ENCODE measurements at regions not wholly inside any gene's neighbourhood (a gene's known extent, or its start where the extent isn't known, plus 50 kb on each side); places are given as distances from the start of the nearest gene placed in this dataset.

GRCh38 chr5:173501271-173501670, 115.2 kb downstream of the BOD1 start:
- TF ChIP-seq CTCF (IDR thresholded peaks at IDR 0.05; ENCODE audit: partially characterized antibody, unreplicated experiment): no peak
- H3K4me1 Mint-ChIP-seq (ENCODE audit: low read depth, unreplicated experiment): peaks cover 10% of the 10 kb centered on the region

GRCh38 chr5:173500213-173500560, 116.3 kb downstream of the BOD1 start:
- H3K27ac Mint-ChIP-seq (ENCODE audit: unreplicated experiment): no peak overlapping the region
- peaks cover 15% of the 10 kb centered on the region for H3K4me1 Mint-ChIP-seq (ENCODE audit: low read depth, unreplicated experiment)
- H3K27me3 Mint-ChIP-seq (ENCODE audit: unreplicated experiment): no peaks in the 10 kb centered on the region
- no peak for TF ChIP-seq CTCF (IDR thresholded peaks at IDR 0.05; ENCODE audit: partially characterized antibody, unreplicated experiment)
- no peak overlapping the region for H3K4me3 Mint-ChIP-seq (ENCODE audit: unreplicated experiment)
- DNase-seq: no peak
- H3K9me3 Mint-ChIP-seq (ENCODE audit: unreplicated experiment): peaks cover 3% of the 10 kb centered on the region
- no peaks in the 10 kb centered on the region for H3K36me3 Mint-ChIP-seq (ENCODE audit: unreplicated experiment)

More at GRCh38 chr5:173501271-173501670, 115.2 kb downstream of the BOD1 start:
- no peaks in the 10 kb centered on the region for H3K27me3 Mint-ChIP-seq (ENCODE audit: unreplicated experiment)
- DNase-seq: no peak
- H3K4me3 Mint-ChIP-seq (ENCODE audit: unreplicated experiment): no peak overlapping the region
- peaks cover 3% of the 10 kb centered on the region for H3K9me3 Mint-ChIP-seq (ENCODE audit: unreplicated experiment)
- no peaks in the 10 kb centered on the region for H3K36me3 Mint-ChIP-seq (ENCODE audit: unreplicated experiment)
- no peak overlapping the region for H3K27ac Mint-ChIP-seq (ENCODE audit: unreplicated experiment)

GRCh38 chr5:173499471-173500212, 116.8 kb downstream of the BOD1 start:
- Mint-ChIP-seq H3K4me3 (ENCODE audit: unreplicated experiment) (no peak overlapping the region), H3K27ac (ENCODE audit: unreplicated experiment) (no peak overlapping the region), H3K4me1 (ENCODE audit: low read depth, unreplicated experiment) (peaks cover 15% of the 10 kb centered on the region), H3K27me3 (ENCODE audit: unreplicated experiment) (no peaks in the 10 kb centered on the region), H3K9me3 (ENCODE audit: unreplicated experiment) (peaks cover 3% of the 10 kb centered on the region), H3K36me3 (ENCODE audit: unreplicated experiment) (no peaks in the 10 kb centered on the region)
- no peak for DNase-seq
- no peak for TF ChIP-seq CTCF (IDR thresholded peaks at IDR 0.05; ENCODE audit: partially characterized antibody, unreplicated experiment)

GRCh38 chr5:173498739-173499470, 117.5 kb downstream of the BOD1 start:
- TF ChIP-seq CTCF (IDR thresholded peaks at IDR 0.05; ENCODE audit: partially characterized antibody, unreplicated experiment): no peak

GRCh38 chr5:173498286-173498685, 118.2 kb downstream of the BOD1 start:
- no peak for TF ChIP-seq CTCF (IDR thresholded peaks at IDR 0.05; ENCODE audit: partially characterized antibody, unreplicated experiment)
- H3K27ac Mint-ChIP-seq (ENCODE audit: unreplicated experiment): no peak overlapping the region
- H3K4me3 Mint-ChIP-seq (ENCODE audit: unreplicated experiment): no peak overlapping the region
- H3K4me1 Mint-ChIP-seq (ENCODE audit: low read depth, unreplicated experiment): peaks cover 15% of the 10 kb centered on the region
- no peaks in the 10 kb centered on the region for H3K36me3 Mint-ChIP-seq (ENCODE audit: unreplicated experiment)
- no peaks in the 10 kb centered on the region for H3K27me3 Mint-ChIP-seq (ENCODE audit: unreplicated experiment)
- H3K9me3 Mint-ChIP-seq (ENCODE audit: unreplicated experiment): peaks cover 3% of the 10 kb centered on the region
- no peak for DNase-seq

More at GRCh38 chr5:173498739-173499470, 117.5 kb downstream of the BOD1 start:
- H3K9me3 Mint-ChIP-seq (ENCODE audit: unreplicated experiment): peaks cover 3% of the 10 kb centered on the region
- DNase-seq: no peak
- H3K4me1 Mint-ChIP-seq (ENCODE audit: low read depth, unreplicated experiment): peaks cover 15% of the 10 kb centered on the region
- H3K4me3 Mint-ChIP-seq (ENCODE audit: unreplicated experiment): no peak overlapping the region
- H3K27ac Mint-ChIP-seq (ENCODE audit: unreplicated experiment): no peak overlapping the region
- H3K36me3 Mint-ChIP-seq (ENCODE audit: unreplicated experiment): no peaks in the 10 kb centered on the region
- no peaks in the 10 kb centered on the region for H3K27me3 Mint-ChIP-seq (ENCODE audit: unreplicated experiment)
